Stimulated activated CD4-positive, alpha-beta T cell treated with anti-CD3 and anti-CD28 coated beads, Interleukin-4, amount 100 ng/mL, for 4 hours (primary cell): ENCODE measurements at regions not wholly inside any gene's neighbourhood (a gene's known extent, or its start where the extent isn't known, plus 50 kb on each side); places are given as distances from the start of the nearest gene placed in this dataset.

Experiments
- DNase-seq, 2 experiments: peaks; one replicate each; pipeline ENCODE4 v3.0.0-alpha.2; 2020

DNA sequence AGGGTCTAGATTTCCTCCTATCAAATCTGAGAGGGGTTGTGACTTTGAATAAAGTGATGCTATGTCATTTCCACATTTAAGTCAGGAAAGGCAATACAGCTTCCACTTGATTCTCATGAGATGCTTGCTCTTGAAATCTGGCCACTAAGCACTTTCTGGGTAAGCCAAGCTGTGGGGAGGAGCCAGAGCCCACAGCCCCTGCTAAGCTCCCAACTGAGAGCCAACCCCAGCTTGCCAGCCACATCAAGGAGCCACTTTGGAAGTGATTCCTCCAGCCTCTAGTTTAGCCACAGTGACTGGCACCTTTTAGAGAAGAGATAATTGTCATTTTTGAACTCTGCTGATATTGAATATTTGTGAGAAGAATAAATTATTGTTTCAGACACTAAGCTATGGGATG, 1441.5 kb upstream of the IGFBP7 start:
- DNase-seq: no peak

DNA sequence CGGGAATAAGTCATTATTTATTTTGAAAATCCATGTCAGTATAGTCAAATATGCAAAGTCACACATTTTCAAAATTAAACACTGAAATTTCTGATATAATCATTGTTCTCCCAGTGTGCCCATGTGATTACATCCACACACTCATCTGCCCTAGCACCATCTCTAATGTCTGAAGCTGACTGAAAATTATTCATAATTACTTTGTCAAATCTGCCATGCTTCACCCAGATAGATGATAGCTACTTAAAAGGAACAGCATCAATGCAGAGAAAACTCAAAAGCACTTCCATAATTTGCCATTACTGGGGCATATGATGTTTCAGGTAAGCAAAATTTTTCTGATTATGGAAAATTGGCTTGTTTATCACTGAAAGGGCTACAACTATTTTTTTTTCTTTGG, 1433.3 kb upstream of the IGFBP7 start:
- no peak for DNase-seq

DNA sequence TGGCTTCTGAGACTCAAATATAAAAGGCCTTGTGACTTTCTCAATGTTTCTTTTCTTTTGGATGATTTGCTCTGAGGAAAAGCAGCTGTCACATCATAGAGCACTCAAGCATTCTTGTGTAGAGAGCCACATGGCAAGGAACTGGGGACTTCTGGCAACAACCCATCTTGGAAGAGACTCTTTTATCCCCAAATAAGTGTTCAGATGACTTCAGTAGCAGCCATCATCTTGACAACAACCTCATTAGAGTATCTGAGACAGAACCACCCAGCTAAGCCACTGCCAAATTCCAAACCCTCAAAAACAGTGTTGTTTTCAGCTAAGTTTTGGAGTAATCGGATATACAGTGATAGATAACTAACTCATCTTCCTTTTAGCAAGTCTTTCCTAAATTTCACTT, 1431.7 kb upstream of the IGFBP7 start:
- DNase-seq: no peak

DNA sequence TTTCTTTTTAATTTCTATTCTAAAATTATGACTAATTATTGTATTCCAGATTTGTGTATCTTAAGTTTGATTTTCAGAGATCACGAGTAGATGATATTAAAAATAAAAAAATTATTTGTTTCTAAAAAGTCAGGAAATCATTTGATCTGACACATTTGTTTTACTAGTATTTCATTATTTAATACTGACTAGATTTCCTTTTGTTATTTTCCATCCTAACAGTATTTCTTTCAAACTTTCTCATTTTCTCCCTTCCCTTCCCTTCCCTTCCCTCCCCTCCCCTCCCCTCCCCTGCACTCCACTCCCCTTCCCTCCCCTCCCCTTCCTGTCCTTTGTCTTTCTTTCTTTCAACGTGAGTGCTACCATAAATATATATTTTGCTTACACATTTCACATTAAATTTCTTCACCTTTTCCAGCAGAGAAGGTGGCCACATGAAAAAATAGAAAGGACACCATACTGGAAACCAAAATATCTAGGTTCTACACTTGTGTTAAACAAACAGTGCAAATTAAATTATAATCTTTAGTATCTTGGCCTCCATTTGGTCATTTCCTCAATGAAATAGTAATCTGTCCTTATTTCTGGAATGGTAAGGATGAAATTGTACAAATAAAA, 1412.7 kb upstream of the IGFBP7 start:
- no peak for DNase-seq

DNA sequence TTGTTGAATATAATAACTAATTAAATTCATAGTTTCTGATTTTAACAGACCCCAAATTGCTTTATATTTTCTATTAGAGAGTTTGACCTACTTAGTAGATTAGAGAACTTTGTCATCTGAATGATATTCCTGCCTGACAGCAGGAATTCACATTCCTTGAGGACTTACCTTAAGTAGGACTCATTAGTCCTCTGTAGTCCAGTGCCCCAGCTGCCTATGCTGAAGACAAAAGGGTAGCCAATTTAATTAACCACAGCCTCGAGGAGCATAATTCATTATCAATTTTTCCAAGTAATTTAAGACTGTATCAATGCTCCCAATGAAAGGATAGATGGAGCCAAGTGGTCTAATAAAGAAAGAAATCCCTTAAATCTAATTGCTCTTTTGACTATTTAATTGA, 1405.0 kb upstream of the IGFBP7 start:
- DNase-seq: no peak

DNA sequence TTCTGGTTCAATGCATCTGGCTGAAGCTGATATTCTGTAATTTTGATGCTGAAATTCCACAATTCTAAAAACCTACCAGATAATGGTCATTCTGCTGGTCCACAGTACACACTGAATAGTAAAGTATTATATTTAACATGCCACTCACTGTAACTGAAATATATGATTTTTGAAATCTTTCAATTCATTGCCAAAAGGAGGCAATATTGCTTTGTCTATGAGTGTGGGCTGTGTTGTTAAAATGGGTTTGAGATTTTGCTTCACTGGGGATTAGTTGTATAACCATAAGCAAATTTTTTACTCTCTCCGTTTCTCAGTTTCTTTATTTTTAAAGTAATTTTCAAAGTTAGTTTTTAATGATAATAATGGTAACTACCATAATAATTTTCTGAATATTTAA, 1404.1 kb upstream of the IGFBP7 start:
- no peak for DNase-seq

DNA sequence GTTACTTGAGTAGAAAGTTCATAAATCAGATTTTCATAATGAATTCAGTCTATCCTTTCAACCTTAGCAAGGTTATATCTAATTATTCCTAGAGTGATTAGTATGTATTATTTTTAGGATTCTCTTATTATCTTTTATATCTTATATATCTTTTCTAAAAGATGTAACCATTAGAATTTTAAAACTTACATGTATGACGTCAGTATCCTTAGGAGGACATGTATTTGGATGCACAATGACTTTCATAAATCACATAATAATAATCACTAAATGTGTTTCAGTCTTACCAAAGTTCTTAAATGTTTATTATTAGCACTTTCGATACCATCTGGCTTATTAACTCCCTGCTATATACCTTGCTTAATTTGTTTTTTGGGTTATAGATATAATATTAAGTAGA, 1400.5 kb upstream of the IGFBP7 start:
- no peak for DNase-seq

DNA sequence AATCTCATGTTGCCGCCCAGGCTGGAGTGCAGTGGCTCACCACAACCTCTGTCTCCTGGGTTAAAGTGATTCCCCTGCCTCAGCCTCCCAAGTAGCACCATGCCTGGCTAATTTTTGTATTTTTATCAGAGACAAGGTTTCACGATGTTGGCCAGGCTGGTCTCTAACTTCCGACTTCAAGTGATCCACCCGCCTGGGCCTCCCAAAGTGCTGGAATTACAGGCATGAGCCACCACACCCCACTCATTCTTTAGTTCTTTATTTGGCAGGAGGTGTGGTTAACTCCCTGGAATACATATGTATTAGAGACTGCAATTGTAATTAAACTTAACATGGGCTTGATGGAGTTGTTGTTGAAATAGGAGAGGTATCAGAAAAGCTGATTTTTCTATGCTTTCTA, 1396.9 kb upstream of the IGFBP7 start:
- DNase-seq: no peak

DNA sequence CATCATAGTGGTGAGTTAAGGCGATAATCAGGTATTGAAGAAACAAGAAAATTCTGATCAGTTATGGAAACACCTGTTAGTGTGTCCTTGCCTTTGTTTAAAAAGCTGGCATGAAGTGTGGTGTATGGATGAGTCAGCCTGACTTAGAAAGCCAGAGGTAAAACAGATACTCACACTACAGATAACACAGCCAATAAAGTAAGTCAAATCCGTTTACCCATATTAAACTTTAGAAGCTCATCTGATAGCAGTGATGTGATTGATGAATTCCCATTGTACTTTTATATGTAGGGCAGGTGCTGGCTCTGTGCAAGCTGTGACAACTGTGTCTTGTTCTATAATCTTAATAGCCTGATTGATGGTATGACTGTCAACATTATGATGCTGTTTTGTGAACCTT, 1392.7 kb upstream of the IGFBP7 start:
- no peak for DNase-seq

DNA sequence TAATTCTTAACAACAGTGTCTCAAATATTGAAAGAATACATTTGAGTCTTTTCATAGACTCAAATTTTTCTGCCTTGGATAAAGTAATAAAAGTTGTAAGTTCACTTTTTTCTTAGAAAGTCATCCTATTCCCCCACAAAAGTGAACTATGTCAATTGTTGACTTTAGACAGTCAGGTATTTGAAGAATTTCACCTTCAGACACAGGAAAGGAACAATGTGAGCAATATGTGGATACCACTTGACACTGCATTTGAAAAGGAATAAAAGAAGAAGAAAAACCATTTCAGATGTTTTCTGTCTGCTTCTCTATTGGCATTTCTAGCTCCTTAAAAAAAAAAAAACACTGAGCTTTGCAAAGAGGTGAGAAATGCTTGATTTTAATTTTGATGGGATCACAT, 1389.0 kb upstream of the IGFBP7 start:
- DNase-seq: no peak

DNA sequence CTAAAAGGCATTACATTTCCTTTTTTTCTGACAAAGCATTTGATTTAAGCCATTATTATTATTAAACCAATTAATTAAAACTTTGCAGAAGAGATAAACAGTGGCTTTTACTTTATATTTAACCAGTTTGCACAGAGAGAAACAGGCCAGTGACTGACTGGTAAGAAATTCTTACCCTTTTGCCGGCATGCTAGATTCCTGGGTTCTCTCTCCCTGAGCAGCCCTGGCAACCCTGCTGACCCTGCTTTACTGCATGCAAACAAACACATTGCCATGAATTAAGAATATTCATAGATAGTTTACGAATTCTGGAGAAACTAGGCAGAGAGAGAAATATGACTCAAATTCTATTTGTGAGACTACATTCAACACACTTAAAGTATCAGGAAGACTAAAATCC, 1381.4 kb upstream of the IGFBP7 start:
- DNase-seq: no peak

DNA sequence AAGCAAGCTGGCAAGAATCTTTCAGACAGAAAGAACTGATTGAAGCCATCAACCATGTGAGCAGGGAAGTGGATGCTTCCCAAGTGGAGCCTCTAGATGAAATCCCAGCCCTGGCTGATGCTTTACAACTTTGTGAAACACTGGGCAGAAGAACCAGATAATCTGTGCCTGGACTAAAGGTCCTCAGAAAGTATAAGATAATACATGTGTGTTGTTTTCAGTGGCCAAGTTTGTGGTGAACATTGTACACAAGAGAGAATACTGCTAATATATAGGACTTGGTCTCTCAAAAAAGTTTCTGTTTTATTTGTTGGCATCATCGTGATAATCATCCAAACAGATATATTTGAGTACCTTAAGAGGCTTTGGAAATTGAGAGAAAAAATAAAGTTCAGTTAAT, 1367.8 kb upstream of the IGFBP7 start:
- no peak for DNase-seq

DNA sequence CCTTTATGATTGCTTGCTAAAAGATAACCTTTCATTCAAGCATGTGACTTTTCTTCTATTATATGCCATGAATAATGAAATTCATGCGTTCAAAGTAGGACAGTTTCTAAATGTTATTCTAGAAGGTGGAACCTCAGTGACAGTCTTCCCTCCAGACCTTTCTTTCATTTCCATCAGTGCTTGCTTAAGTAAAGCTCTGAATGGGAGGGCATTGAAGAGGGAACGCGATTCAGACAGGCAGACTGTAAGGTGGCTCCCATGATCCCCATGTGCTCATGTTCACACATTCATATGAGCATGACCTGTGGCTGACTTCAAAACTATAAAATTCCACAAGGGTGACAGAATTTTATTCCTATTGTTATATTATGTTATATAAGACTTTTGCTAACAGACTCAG, 1367.3 kb upstream of the IGFBP7 start:
- DNase-seq: no peak

DNA sequence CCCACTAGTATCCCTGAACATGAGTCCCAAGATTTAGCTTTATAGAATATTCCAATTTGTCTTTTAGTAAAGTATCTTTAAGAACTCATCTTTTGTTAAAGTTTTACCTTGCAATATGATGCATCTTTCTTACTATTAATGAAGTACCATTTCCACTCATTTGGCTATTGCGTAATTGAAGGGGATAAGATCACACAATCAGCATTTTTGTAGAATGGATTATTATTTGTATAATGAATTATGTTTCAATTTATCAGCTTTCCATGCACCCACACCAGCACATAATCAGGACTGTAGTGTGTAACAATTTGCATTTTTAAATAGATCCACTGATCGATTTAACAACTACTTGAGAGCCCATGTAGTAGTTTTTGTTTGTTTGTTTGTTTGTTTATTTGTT, 1364.9 kb upstream of the IGFBP7 start:
- DNase-seq: no peak

DNA sequence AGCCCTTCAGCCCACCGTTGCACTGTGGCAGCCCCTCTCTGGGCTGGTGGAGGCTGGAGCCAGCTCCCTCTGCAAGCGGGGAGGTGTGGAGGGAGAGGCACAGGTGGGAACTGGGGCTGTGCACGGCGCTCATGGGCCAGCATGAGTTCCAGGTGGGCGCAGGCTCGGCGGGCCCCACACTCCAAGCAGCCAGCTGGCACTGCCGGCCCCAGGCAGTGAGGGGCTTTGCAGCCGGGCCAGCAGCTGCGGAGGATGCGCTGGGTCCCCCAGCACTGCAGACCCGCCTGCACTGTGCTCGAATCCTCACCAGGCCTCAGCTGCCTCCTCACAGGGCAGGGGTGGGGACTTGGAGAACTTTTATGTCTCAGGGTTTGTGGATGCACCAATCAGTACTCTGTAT, 1354.8 kb upstream of the IGFBP7 start:
- DNase-seq: no peak

DNA sequence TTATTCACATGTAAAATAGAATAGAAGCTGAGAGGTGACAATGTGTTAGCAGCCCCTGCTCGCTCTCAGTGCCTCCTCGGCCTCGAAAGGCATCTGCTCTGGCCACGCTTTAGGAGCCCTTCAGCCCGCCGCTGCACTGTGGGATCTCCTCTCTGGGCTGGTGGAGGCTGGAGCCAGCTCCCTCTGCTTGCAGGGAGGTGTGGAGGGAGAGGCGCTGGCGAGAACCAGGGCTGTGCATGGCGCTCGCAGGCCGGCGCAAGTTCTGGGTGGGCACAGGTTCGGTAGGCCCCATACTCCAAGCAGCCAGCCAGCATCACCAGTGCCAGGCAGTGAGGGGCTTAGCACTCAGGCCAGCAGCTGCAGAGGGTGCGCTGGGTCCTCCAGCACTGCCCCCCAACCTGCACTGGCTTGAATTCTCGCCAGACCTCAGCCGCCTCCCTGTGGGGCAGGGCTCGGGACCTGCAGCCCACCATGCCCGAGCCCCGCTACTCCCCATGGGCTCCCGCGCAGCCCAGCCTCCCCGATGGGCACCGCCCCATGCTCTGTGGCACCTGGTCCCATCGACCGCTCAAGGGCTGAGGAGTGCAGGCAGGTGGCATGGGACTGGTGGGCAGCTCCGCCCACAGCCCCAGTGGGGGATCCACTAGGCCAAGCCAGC, 1346.7 kb upstream of the IGFBP7 start:
- DNase-seq: no peak

DNA sequence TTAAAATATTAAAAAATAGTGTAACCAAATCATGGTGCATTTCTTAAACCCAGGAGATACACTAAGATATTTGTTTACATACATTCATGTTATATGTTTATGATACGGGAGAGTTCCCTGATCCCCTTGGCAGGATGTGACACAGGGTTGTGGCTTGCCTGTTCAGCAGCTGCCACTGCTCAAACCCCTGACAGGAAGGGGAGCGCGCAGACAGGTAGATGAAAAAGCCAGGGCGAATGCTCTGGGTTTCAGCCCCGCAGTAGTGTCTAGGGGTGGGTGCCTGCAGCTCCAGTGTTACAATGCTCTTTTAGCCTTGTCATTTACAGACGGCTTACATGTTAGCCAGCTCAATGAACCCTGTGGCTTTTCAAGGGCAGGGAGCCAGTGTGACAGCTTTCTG, 1343.8 kb upstream of the IGFBP7 start:
- DNase-seq: no peak

DNA sequence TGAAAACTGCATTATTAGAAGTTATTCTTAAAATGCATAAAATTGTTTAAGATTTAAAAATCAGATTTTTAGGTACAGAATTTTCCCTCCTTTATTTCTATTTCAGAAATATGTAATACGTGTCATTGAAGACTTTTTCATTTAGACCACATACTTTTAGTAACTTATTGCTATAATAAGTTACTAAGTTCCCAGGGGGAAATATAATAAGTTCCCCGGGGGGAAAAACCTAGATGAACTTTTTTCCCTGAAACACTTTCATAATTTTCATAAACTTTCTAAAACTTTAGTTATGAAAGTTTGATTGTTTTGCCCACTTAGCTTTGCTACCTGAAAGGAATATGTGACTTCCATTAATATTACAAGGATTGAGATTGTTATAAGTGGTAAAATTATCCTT, 1341.5 kb upstream of the IGFBP7 start:
- DNase-seq: no peak

DNA sequence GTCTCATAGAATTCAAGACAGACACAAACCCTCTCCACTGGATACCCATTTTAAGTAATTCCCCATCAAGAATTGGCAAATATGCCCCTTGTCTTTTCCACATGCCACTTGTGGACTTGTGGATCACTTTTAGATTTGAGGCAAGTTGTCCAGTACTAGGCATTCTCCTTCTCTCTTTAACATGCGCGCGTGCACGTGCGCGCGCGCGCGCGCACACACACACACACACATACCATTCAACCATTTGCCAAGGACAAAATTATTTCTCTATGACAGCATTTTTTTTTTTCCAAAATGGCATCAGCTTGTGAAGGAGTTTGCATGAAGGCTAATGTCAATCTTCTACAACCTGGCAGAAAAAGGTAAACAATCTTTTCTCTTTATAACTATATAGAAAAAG, 1325.7 kb upstream of the IGFBP7 start:
- no peak for DNase-seq

DNA sequence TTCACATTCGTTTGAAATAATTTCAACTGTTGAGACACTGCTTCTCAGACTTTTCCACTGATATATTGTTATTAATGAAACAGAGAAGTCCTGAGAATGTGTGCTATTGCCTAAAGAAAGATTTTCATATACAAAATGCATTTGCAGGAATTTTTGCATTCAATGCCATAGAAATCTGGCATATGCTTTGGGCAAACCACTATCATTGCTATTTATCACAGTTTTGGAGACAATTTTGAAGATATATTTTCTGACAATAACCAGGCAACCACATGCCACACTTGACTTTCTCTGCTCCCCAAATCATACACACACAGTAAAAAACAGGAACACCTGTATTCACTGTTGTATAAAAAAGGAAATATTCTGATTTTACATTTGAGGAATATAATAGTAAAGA, 1303.7 kb upstream of the IGFBP7 start:
- no peak for DNase-seq

DNA sequence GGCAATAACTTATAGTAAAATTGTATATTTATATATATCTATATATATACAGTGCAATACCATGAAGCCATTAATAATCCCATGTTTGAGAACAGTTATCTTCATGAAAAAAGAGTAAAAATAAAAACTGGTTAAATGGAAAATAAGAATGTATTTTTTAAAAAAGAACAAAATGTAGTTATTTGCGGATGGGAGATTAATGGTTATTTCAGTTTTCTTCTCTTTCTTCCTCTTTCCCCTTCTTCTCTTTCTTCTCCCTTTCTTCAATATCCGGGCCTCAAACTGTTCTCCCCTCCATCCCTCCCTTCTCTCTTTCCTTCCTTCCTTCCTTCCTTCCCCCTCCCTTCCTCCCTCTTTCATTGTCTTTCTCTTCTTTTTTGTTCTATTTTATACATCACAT, 1301.7 kb upstream of the IGFBP7 start:
- no peak for DNase-seq

DNA sequence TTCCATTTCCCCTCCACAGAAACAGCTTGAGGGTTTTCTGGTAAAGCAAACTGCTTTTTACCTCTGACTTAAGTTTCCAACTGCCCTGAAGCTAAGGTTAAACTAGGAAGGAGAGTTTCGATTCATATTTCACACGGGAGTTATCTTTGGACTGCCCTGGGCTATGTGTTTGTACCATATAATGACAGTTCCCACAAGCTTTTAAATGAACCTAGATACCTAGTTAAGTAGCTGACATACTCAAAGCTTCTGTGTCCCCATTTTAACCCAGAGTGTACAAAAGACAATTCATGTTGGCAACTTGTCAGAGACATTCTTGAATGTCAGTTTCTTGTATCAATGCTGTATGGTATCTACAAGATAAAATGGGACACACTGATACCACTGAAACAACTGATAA, 1296.6 kb upstream of the IGFBP7 start:
- no peak for DNase-seq

DNA sequence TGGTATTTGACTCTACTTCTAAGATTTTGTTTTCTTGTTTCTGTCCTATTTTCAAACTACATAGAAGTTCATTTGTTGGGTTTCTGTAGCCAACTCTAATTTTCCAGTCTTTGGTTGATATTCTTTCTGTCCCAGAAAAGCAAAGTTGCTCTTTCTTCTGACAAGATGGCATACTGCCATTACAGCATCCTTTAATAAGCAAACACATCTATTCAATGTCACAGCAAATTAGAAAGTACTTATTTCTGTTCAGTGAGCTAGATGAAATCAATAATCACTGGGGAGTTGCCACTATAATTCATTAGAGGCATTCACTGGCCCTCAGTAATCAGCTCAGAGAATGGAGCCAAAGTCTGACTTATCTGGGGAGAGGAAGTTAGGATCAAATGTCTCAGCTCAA, 1258.0 kb upstream of the IGFBP7 start:
- no peak for DNase-seq

DNA sequence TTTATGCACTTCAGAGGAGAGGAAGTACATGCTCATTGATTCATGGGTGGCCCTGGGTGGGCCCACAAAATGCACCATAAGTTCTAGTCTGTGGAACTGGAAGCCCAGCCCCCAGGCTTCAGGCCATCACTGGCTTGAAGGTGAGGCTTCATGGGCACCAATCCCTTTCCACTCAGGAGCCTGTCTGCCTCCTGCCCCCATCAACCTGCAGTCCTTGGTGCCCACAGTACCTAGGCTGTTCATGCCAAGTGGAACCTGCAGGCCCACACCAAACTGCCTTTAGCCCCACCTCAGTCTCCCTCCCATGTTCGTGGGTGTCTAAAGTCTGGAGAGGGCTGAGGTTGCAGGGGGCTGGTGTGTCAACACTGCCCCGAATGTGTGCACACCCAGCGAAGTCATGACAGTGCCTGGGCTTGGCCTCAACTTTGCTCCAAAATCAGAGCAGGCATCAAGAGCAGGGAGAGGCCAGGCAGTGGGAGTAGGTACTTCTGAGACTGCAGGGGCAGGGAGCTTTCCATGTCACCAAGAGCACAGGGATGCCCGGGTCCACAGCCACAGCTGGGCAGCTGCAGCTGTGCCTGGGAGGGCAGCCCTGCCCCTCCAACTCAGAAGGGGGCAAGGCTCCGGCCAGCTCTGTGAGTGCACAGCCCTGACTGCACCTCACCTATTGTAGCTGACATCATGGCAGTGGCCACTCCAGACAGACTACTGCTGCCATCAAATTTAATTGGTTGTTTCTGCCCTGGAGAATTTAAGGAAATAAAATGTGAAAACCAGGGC, 1250.4 kb upstream of the IGFBP7 start:
- DNase-seq: no peak

DNA sequence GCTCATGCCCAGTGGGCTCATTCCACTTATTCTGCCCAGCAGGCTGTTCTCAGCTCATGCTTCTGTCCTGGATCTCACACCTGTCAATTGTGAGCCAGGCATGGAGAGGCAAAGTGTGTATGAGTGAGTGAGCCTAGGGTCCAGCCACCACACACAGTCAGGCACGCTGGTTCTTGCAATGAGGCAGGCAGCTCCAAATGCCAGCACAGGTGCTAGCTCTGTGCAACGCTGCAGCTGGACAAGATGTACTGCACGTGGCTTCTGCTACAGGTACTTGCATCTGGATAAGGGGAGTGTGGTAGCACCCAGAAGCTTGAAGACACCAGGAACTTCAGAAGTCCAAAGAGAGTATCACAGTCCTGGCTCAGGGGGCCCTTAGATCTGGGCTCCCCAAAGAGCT, 1249.4 kb upstream of the IGFBP7 start:
- DNase-seq: no peak
